ENCODE measurements at regions not wholly inside any gene's neighbourhood (a gene's known extent, or its start where the extent isn't known, plus 50 kb on each side); places are given as distances from the start of the nearest gene placed in this dataset.

GRCh38 chr14:80004871-80005270, 206.4 kb downstream of the DIO2 start:
- TF ChIP-seq, protein P1, sequence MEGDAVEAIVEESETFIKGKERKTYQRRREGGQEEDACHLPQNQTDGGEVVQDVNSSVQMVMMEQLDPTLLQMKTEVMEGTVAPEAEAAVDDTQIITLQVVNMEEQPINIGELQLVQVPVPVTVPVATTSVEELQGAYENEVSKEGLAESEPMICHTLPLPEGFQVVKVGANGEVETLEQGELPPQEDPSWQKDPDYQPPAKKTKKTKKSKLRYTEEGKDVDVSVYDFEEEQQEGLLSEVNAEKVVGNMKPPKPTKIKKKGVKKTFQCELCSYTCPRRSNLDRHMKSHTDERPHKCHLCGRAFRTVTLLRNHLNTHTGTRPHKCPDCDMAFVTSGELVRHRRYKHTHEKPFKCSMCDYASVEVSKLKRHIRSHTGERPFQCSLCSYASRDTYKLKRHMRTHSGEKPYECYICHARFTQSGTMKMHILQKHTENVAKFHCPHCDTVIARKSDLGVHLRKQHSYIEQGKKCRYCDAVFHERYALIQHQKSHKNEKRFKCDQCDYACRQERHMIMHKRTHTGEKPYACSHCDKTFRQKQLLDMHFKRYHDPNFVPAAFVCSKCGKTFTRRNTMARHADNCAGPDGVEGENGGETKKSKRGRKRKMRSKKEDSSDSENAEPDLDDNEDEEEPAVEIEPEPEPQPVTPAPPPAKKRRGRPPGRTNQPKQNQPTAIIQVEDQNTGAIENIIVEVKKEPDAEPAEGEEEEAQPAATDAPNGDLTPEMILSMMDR (IDR thresholded peaks at IDR 0.05) = no peak
- TF ChIP-seq POLR2A (IDR thresholded peaks at IDR 0.05) = no peak
- no peak for TF ChIP-seq POLR2AphosphoS5 (IDR thresholded peaks at IDR 0.05)
